ENCODE measurements at regions not wholly inside any gene's neighbourhood (a gene's known extent, or its start where the extent isn't known, plus 50 kb on each side); places are given as distances from the start of the nearest gene placed in this dataset.

GRCh38 chr21:28378026-28378425 is 614.7 kb downstream of the LTN1 start:
- intact Hi-C loops (cut with DNase I), result no loop called here
- peaks cover 5% of the 10 kb centered on the region for H3K9me3 ChIP-seq
- H3K27ac ChIP-seq, result no peak overlapping the region
- DNase-seq (no peak), ATAC-seq (no peak)
- H3K36me3 ChIP-seq (ENCODE audit: insufficient read depth in 1 of 2, low read depth in 1 of 2), result no peaks in the 10 kb centered on the region
- WGBS, 3 donors, result 84 to 91% (median 90%) methylated on average over 2 of the region's 2 CpGs
- H3K27me3 ChIP-seq (ENCODE audit: insufficient read depth in 3 of 3, low read length in 2 of 3), result no peaks in the 10 kb centered on the region
- H3K4me1 ChIP-seq, result no peaks in the 10 kb centered on the region
- H3K4me3 ChIP-seq, result no peak overlapping the region
- no peak for TF ChIP-seq CTCF (IDR thresholded peaks at IDR 0.05)

GRCh38 chr21:28375708-28376385 is 616.8 kb downstream of the LTN1 start:
- intact Hi-C loops (cut with DNase I), result no loop called here
- Histone ChIP-seq H3K27me3 (ENCODE audit: insufficient read depth in 3 of 3, low read length in 2 of 3) (peaks cover 0 to 3% (median 0%) of the 10 kb centered on the region in 3 donors), H3K36me3 (ENCODE audit: insufficient read depth in 1 of 2, low read depth in 1 of 2) (no peaks in the 10 kb centered on the region), H3K9me3 (peaks cover 14% of the 10 kb centered on the region), H3K27ac (no peak overlapping the region), H3K4me3 (no peak overlapping the region), H3K4me1 (no peaks in the 10 kb centered on the region)
- no peak for DNase-seq
- TF ChIP-seq CTCF (IDR thresholded peaks at IDR 0.05), result no peak
- WGBS, 3 donors, result 74 to 83% (median 76%) methylated on average over 2 of the region's 2 CpGs
- no peak for ATAC-seq

- H3K4me1 ChIP-seq, result no peaks in the 10 kb centered on the region
- no peak for DNase-seq
- WGBS, 3 donors, result 94 to 95% (median 94%) methylated on average over 1 of the region's 1 CpG
- no peaks in the 10 kb centered on the region for H3K36me3 ChIP-seq (ENCODE audit: insufficient read depth in 1 of 2, low read depth in 1 of 2)
- ATAC-seq, result no peak
- H3K4me3 ChIP-seq, result no peak overlapping the region
- intact Hi-C loops (cut with DNase I), result no loop called here
- H3K27me3 ChIP-seq (ENCODE audit: insufficient read depth in 3 of 3, low read length in 2 of 3), result peaks cover 0 to 3% (median 0%) of the 10 kb centered on the region in 3 donors
- H3K27ac ChIP-seq, result no peak overlapping the region
- H3K9me3 ChIP-seq, result peaks cover 14% of the 10 kb centered on the region
- no peak for TF ChIP-seq CTCF (IDR thresholded peaks at IDR 0.05)
Observed at GRCh38 chr21:28374881-28375280, 617.8 kb downstream of the LTN1 start.

- H3K9me3 ChIP-seq, result peaks cover 14% of the 10 kb centered on the region
- intact Hi-C loops (cut with DNase I), result no loop called here
- no peaks in the 10 kb centered on the region for H3K4me1 ChIP-seq
- H3K27me3 ChIP-seq (ENCODE audit: insufficient read depth in 3 of 3, low read length in 2 of 3), result peaks cover 0 to 3% (median 0%) of the 10 kb centered on the region in 3 donors
- DNase-seq (no peak), ATAC-seq (no peak)
- no peaks in the 10 kb centered on the region for H3K36me3 ChIP-seq (ENCODE audit: insufficient read depth in 1 of 2, low read depth in 1 of 2)
- no peak overlapping the region for H3K27ac ChIP-seq
- WGBS, 3 donors, result 83 to 94% (median 91%) methylated on average over 4 of the region's 4 CpGs
- no peak overlapping the region for H3K4me3 ChIP-seq
- no peak for TF ChIP-seq CTCF (IDR thresholded peaks at IDR 0.05)
Observed at GRCh38 chr21:28371713-28372112, 621.0 kb downstream of the LTN1 start.

GRCh38 chr21:28359300-28359699 is 633.4 kb downstream of the LTN1 start:
- Histone ChIP-seq H3K9me3 (no peaks in the 10 kb centered on the region), H3K27me3 (ENCODE audit: insufficient read depth in 3 of 3, low read length in 2 of 3) (no peaks in the 10 kb centered on the region), H3K4me1 (no peaks in the 10 kb centered on the region), H3K36me3 (ENCODE audit: insufficient read depth in 1 of 2, low read depth in 1 of 2) (no peaks in the 10 kb centered on the region), H3K4me3 (no peak overlapping the region), H3K27ac (no peak overlapping the region)
- intact Hi-C loops (cut with DNase I), result no loop called here
- no peak for TF ChIP-seq CTCF (IDR thresholded peaks at IDR 0.05)
- DNase-seq (no peak), ATAC-seq (no peak)

All from psoas muscle (tissue), 7 donors.